ENCODE measurements at regions not wholly inside any gene's neighbourhood (a gene's known extent, or its start where the extent isn't known, plus 50 kb on each side); places are given as distances from the start of the nearest gene placed in this dataset.

DNA sequence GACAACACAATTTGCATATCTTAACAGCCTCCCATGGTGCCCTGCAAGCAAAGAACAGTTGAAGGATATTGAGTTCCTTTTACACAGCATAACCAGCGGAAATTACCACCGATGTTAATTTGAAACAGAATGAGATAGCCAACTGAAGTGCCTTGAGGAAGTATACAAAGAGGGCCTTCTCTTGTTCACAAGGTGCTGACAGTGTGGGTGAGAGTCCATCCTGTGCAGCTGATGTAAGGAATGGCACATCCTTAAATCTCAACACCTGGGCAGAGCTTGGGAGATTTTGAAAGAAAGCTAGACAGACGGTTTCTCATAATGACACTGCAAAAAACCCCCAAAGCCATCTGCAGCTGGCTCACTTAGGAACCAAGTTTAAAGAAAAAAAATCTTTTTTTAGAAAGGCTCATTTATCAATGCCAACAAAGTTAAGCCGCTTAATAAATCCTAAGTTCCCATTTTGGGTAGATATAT lies 818.6 kb downstream of the KCNJ2 start:
- Histone ChIP-seq H3K27me3 (no peaks in the 10 kb centered on the region), H3K36me3 (no peaks in the 10 kb centered on the region), H3K9me3 (no peaks in the 10 kb centered on the region), H3K4me1 (no peaks in the 10 kb centered on the region), H3K4me3 (no peak overlapping the region), H3K27ac (no peak overlapping the region)
- TF ChIP-seq, protein P1, sequence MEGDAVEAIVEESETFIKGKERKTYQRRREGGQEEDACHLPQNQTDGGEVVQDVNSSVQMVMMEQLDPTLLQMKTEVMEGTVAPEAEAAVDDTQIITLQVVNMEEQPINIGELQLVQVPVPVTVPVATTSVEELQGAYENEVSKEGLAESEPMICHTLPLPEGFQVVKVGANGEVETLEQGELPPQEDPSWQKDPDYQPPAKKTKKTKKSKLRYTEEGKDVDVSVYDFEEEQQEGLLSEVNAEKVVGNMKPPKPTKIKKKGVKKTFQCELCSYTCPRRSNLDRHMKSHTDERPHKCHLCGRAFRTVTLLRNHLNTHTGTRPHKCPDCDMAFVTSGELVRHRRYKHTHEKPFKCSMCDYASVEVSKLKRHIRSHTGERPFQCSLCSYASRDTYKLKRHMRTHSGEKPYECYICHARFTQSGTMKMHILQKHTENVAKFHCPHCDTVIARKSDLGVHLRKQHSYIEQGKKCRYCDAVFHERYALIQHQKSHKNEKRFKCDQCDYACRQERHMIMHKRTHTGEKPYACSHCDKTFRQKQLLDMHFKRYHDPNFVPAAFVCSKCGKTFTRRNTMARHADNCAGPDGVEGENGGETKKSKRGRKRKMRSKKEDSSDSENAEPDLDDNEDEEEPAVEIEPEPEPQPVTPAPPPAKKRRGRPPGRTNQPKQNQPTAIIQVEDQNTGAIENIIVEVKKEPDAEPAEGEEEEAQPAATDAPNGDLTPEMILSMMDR (IDR thresholded peaks at IDR 0.05) = no peak
- DNase-seq (ENCODE audit: low spot score in 2 of 2) = no peak
- intact Hi-C loops (cut with DNase I) = no loop called here

DNA sequence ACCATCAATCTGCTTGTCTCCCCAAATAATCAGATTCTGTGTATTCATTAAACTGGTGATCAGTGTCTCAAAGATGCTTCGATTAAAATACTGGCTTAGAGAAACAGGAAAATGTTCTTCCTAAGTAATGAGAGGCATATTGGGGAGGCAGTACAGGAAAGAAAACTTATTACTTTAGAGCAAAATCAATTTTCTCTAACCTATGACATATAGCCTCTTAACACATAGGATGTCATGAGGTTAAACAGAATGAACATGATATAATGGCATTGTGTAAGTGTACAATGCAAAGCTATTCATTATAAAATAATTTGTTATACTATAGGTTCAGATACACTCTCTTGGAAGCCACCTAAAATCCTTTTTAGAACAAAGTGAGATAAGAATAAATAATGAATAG lies 819.3 kb downstream of the KCNJ2 start:
- Histone ChIP-seq H3K4me3 (no peak overlapping the region), H3K36me3 (no peaks in the 10 kb centered on the region), H3K4me1 (no peaks in the 10 kb centered on the region), H3K9me3 (no peaks in the 10 kb centered on the region), H3K27me3 (no peaks in the 10 kb centered on the region), H3K27ac (no peak overlapping the region)
- TF ChIP-seq, protein P1 (IDR thresholded peaks at IDR 0.05) = no peak
- no peak for DNase-seq (ENCODE audit: low spot score in 2 of 2)
- intact Hi-C loops (cut with DNase I) = no loop called here

DNA sequence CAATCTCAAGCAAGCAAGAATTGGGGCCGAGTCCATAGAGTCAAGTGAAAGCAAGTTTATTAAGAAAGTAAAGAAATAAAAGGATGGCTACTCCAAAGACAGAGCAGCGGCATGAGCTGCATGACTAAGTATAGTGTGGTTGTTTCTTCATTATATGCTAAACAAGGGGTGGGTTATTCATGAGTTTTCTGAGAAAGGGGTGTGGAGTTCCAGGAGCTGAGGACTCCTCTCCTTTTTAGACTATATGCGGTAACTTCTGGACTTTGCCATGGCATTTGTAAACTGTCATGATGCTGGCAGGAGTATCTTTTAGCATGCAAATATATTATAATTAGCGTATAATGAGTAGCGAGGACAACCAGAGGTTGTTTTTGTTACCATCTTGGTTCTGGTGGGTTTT lies 819.9 kb downstream of the KCNJ2 start:
- intact Hi-C loops (cut with DNase I) = no loop called here
- Histone ChIP-seq H3K4me1 (no peaks in the 10 kb centered on the region), H3K36me3 (no peaks in the 10 kb centered on the region)

DNA sequence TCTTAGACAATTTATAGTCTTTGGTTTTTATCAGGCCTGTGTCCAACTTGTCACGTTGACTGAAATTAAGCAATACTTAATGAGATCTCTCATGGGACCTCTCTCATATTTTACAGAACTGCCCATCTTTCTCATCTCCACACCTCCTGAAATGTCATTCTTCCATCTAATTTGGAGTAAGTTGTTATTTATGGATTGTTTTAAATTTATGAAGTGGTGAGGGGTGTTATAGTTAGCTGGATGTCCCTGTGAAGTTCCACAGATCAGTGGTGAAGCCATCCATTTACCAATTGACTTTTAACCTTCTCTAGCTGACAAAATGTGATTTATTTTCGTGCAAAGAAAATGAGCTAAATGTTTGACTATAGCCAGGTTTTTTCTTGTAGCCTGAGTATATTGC lies 824.9 kb downstream of the KCNJ2 start:
- TF ChIP-seq, protein P1 (IDR thresholded peaks at IDR 0.05) = no peak
- Histone ChIP-seq H3K4me1 (no peaks in the 10 kb centered on the region), H3K36me3 (no peaks in the 10 kb centered on the region), H3K27me3 (no peaks in the 10 kb centered on the region), H3K9me3 (no peaks in the 10 kb centered on the region), H3K4me3 (no peak overlapping the region), H3K27ac (no peak overlapping the region)
- intact Hi-C loops (cut with DNase I) = no loop called here
- no peak for DNase-seq (ENCODE audit: low spot score in 2 of 2)

More for the DNA sequence above, 819.9 kb downstream of the KCNJ2 start:
- TF ChIP-seq, protein P1 (IDR thresholded peaks at IDR 0.05) = no peak
- Histone ChIP-seq H3K9me3 (no peaks in the 10 kb centered on the region), H3K27me3 (no peaks in the 10 kb centered on the region), H3K27ac (no peak overlapping the region), H3K4me3 (no peak overlapping the region)
- DNase-seq (ENCODE audit: low spot score in 2 of 2) = no peak

DNA sequence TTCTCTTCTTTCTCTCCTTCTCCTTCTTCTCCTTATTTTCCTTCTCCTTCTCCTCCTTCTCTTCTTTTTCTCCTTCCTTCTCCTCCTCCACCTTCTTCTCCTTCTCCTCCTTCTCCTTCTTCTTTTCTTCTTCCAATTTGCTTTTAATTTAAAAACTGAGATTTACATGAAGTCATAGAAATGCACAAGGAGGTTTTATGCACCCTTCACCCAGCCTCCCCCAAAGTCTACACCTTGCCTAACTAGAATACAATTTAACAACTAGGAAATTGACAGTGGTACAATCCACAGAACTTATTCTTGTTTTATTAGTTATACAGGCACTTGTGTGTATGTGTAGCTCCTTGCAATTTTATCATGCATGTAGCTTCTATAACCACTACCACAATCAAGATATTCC lies 826.7 kb downstream of the KCNJ2 start:
- DNase-seq (ENCODE audit: low spot score in 2 of 2) = no peak
- intact Hi-C loops (cut with DNase I) = no loop called here
- Histone ChIP-seq H3K9me3 (no peaks in the 10 kb centered on the region), H3K4me1 (no peaks in the 10 kb centered on the region), H3K27me3 (no peaks in the 10 kb centered on the region), H3K36me3 (no peaks in the 10 kb centered on the region), H3K4me3 (no peak overlapping the region), H3K27ac (no peak overlapping the region)
- TF ChIP-seq, protein P1 (IDR thresholded peaks at IDR 0.05) = no peak

DNA sequence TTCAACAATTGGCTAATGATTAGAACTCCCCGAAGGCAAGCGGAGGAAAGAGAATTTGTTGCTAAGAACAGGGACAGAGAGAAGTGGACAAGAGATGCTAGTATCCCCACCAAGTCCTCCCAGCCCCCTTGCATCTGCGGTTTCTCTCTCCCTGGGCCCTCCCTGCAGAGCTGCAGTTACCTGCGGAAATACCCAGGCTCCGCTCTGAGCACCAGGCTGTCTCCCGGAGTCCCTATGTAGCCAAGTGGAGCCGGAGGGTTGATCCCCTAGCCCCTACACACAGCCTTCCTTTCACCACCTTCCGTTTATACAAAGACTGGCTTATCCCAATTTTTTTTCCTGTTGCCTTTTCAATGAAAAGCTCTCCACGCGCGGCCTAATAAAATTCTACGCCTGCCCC lies 834.4 kb downstream of the KCNJ2 start:
- no peaks in the 10 kb centered on the region for H3K4me1 ChIP-seq
- no peak overlapping the region for H3K27ac ChIP-seq
- no peak overlapping the region for H3K4me3 ChIP-seq
- no peaks in the 10 kb centered on the region for H3K9me3 ChIP-seq
- H3K36me3 ChIP-seq = no peaks in the 10 kb centered on the region
- no peaks in the 10 kb centered on the region for H3K27me3 ChIP-seq
- DNase-seq (ENCODE audit: low spot score in 2 of 2) = no peak
- intact Hi-C loops (cut with DNase I) = no loop called here
- TF ChIP-seq, protein P1 (IDR thresholded peaks at IDR 0.05) = no peak
